Vagina (tissue), 2 donors: ENCODE measurements at regions not wholly inside any gene's neighbourhood (a gene's known extent, or its start where the extent isn't known, plus 50 kb on each side); places are given as distances from the start of the nearest gene placed in this dataset.
"Not testable (repeated sequence)": the region's sequence is repeated elsewhere in the genome, so short reads cannot be mapped to it uniquely, and the experiment has no call there.

Source experiments
- POLR2A ChIP-seq, 2 donors: fragments of 450-650 bp; IDR thresholded peaks; one replicate each; pipeline ENCODE4 v1.6.1; 2017; ENCODE audit warnings: antibody characterized with exemption in 2 of 2, mild to moderate bottlenecking in 2 of 2, moderate library complexity in 2 of 2
- POLR2AphosphoS5 ChIP-seq, 2 donors: sonication (generic); formaldehyde crosslinking; IDR thresholded peaks; one replicate each; pipeline ENCODE4 v1.9.0; 2017; ENCODE audit warnings: antibody characterized with exemption in 2 of 2, mild to moderate bottlenecking in 2 of 2, low read depth in 1 of 2; ENCODE audit not compliant: insufficient read depth in 1 of 2
- TF ChIP-seq, protein P1 (sequence below), 3 experiments: fragments of 450-650 bp in 2 of 3; fragments of 200-600 bp in 1 of 3; sonication (generic) in 1 of 3; IDR thresholded peaks; one replicate each; pipeline ENCODE4 v1.5.1; 2017 to 2019; ENCODE audit warnings: antibody characterized with exemption in 3 of 3, mild to moderate bottlenecking in 2 of 3, moderate library complexity in 2 of 3

GRCh38 chr9:42306625-42307024 lies 123.2 kb downstream of the SPATA31A6 start:
- TF ChIP-seq, protein P1, sequence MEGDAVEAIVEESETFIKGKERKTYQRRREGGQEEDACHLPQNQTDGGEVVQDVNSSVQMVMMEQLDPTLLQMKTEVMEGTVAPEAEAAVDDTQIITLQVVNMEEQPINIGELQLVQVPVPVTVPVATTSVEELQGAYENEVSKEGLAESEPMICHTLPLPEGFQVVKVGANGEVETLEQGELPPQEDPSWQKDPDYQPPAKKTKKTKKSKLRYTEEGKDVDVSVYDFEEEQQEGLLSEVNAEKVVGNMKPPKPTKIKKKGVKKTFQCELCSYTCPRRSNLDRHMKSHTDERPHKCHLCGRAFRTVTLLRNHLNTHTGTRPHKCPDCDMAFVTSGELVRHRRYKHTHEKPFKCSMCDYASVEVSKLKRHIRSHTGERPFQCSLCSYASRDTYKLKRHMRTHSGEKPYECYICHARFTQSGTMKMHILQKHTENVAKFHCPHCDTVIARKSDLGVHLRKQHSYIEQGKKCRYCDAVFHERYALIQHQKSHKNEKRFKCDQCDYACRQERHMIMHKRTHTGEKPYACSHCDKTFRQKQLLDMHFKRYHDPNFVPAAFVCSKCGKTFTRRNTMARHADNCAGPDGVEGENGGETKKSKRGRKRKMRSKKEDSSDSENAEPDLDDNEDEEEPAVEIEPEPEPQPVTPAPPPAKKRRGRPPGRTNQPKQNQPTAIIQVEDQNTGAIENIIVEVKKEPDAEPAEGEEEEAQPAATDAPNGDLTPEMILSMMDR (IDR thresholded peaks at IDR 0.05) = not testable (repeated sequence)
- not testable (repeated sequence) for TF ChIP-seq POLR2AphosphoS5 (IDR thresholded peaks at IDR 0.05; ENCODE audit: insufficient read depth in 1 of 2, low read depth in 1 of 2); POLR2A (IDR thresholded peaks at IDR 0.05)
